ENCODE measurements at regions not wholly inside any gene's neighbourhood (a gene's known extent, or its start where the extent isn't known, plus 50 kb on each side); places are given as distances from the start of the nearest gene placed in this dataset.
"Not testable (repeated sequence)": the region's sequence is repeated elsewhere in the genome, so short reads cannot be mapped to it uniquely, and the experiment has no call there.

- no peaks in the 10 kb centered on the region for H3K36me3 ChIP-seq
- H3K9me3 ChIP-seq = no peaks in the 10 kb centered on the region
- 83 to 84% methylated on average over 1 of the region's 1 CpG for WGBS, 2 donors
- H3K4me3 ChIP-seq = no peak overlapping the region
- DNase-seq = no peak
- TF ChIP-seq POLR2A (IDR thresholded peaks at IDR 0.05) = no peak
- intact Hi-C loops (cut with DNase I) = no loop called here
- no peaks in the 10 kb centered on the region for H3K4me1 ChIP-seq
- H3K27ac ChIP-seq = no peak overlapping the region
- H3K27me3 ChIP-seq = peaks cover 0 to 5% (median 0%) of the 10 kb centered on the region in 4 donors
Measured at GRCh38 chr18:22585333-22585732, 167.6 kb upstream of the CTAGE1 start.

GRCh38 chr18:22585821-22586220, 168.1 kb upstream of the CTAGE1 start:
- no peaks in the 10 kb centered on the region for H3K36me3 ChIP-seq
- no peaks in the 10 kb centered on the region for H3K9me3 ChIP-seq
- intact Hi-C loops (cut with DNase I) = no loop called here
- 77 to 81% methylated on average over 2 of the region's 2 CpGs for WGBS, 2 donors
- no peak overlapping the region for H3K4me3 ChIP-seq
- peaks cover 0 to 5% (median 0%) of the 10 kb centered on the region in 4 donors for H3K27me3 ChIP-seq
- TF ChIP-seq CTCF (IDR thresholded peaks at IDR 0.05) (no peak), POLR2A (IDR thresholded peaks at IDR 0.05) (no peak)
- no peak for DNase-seq
- H3K27ac ChIP-seq = no peak overlapping the region
- H3K4me1 ChIP-seq = no peaks in the 10 kb centered on the region

- no peaks in the 10 kb centered on the region for H3K4me1 ChIP-seq
- TF ChIP-seq POLR2A (IDR thresholded peaks at IDR 0.05) (no peak), CTCF (IDR thresholded peaks at IDR 0.05) (no peak)
- no peaks in the 10 kb centered on the region for H3K9me3 ChIP-seq
- no peaks in the 10 kb centered on the region for H3K27me3 ChIP-seq
- intact Hi-C loops (cut with DNase I) = no loop called here
- no peaks in the 10 kb centered on the region for H3K36me3 ChIP-seq
- WGBS, 2 donors = 36 to 50% methylated on average over 1 of the region's 1 CpG
- no peak for DNase-seq
- no peak overlapping the region for H3K4me3 ChIP-seq
- no peak overlapping the region for H3K27ac ChIP-seq
Measured at GRCh38 chr18:22591222-22591621, 173.5 kb upstream of the CTAGE1 start.

GRCh38 chr18:22594155-22594690, 176.5 kb upstream of the CTAGE1 start:
- Histone ChIP-seq H3K4me1 (no peaks in the 10 kb centered on the region), H3K27ac (no peak overlapping the region), H3K36me3 (no peaks in the 10 kb centered on the region), H3K4me3 (no peak overlapping the region), H3K27me3 (no peaks in the 10 kb centered on the region), H3K9me3 (no peaks in the 10 kb centered on the region)
- intact Hi-C loops (cut with DNase I) = no loop called here
- no peak for DNase-seq
- no peak for TF ChIP-seq CTCF (IDR thresholded peaks at IDR 0.05)
- no peak for TF ChIP-seq POLR2A (IDR thresholded peaks at IDR 0.05)
- WGBS, 2 donors = 63 to 83% methylated on average over 4 of the region's 4 CpGs

GRCh38 chr18:22601481-22601880, 183.8 kb upstream of the CTAGE1 start:
- DNase-seq = no peak
- no peak overlapping the region for H3K4me3 ChIP-seq
- intact Hi-C loops (cut with DNase I) = no loop called here
- TF ChIP-seq CTCF (IDR thresholded peaks at IDR 0.05) (no peak), POLR2A (IDR thresholded peaks at IDR 0.05) (no peak)
- H3K9me3 ChIP-seq = no peaks in the 10 kb centered on the region
- no peaks in the 10 kb centered on the region for H3K36me3 ChIP-seq
- H3K4me1 ChIP-seq = no peaks in the 10 kb centered on the region
- H3K27ac ChIP-seq = no peak overlapping the region
- H3K27me3 ChIP-seq = peaks cover 0 to 9% (median 0%) of the 10 kb centered on the region in 4 donors
- WGBS, 2 donors = 90% methylated on average over 5 of the region's 5 CpGs

- H3K9me3 ChIP-seq; DNase-seq; H3K4me3 ChIP-seq; H3K27ac ChIP-seq; H3K4me1 ChIP-seq; intact Hi-C loops (cut with DNase I); H3K36me3 ChIP-seq: not testable (repeated sequence)
- H3K27me3 ChIP-seq = peaks cover 0 to 19% (median 0%) of the 10 kb centered on the region in 4 donors
- 59 to 60% methylated on average over 3 of the region's 3 CpGs for WGBS, 2 donors
Measured at GRCh38 chr18:22602456-22602855, 184.7 kb upstream of the CTAGE1 start.

All from esophagus squamous epithelium (tissue), 5 donors.